NT2/D1 (cell line): ENCODE measurements at regions not wholly inside any gene's neighbourhood (a gene's known extent, or its start where the extent isn't known, plus 50 kb on each side); places are given as distances from the start of the nearest gene placed in this dataset.

Source experiments
- SUZ12 ChIP-seq: IDR thresholded peaks from 2 replicates; pipeline ENCODE4 v1.6.1; 2011; ENCODE audit not compliant: insufficient read length, insufficient read depth; ENCODE audit errors: extremely low read depth
- YY1 ChIP-seq: IDR thresholded peaks from 2 replicates; pipeline ENCODE4 v1.6.1; 2011; ENCODE audit not compliant: insufficient read length, insufficient read depth
- ZNF274 ChIP-seq: IDR thresholded peaks from 2 replicates; pipeline ENCODE4 v1.6.1; 2011; ENCODE audit warnings: mild to moderate bottlenecking, low read depth, low read length

GRCh38 chr10:57513637-57514036 lies 754.1 kb downstream of the IPMK start:
- TF ChIP-seq YY1 (no peak), ZNF274 (no peak), SUZ12 (no peak)
